Islet precursor cell (in vitro differentiated cells): ENCODE measurements at regions not wholly inside any gene's neighbourhood (a gene's known extent, or its start where the extent isn't known, plus 50 kb on each side); places are given as distances from the start of the nearest gene placed in this dataset.

Experiments
- DNase-seq: peaks from one replicate; pipeline ENCODE4 v3.0.0-alpha.2; 2018

GRCh38 chr12:5200278-5201087 lies 156.8 kb downstream of the KCNA5 start:
- DNase-seq = peak; percentile 92

GRCh38 chr12:5201554-5202218 lies 158.0 kb downstream of the KCNA5 start:
- peak; percentile 82 for DNase-seq

GRCh38 chr12:5203274-5203673 lies 159.6 kb downstream of the KCNA5 start:
- DNase-seq = no peak

DNA sequence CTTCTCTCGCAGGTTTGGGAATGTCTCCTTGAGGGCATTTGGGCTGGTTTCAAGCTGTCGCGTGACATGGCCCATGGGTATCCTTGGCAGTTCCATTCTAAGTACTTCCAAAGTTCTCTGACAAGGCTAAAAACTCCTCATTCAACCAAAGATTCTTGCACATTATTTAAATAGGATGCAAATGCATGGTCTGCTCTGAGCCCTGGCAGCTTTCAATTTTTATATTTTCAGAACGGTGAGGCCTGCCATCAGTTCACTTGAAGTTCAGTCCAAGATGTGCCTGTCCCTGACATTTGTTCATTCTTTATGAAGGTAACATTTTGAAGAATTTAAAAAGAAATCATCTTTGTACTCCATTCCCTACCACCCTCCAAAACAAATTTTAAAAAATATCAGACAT lies 160.0 kb downstream of the KCNA5 start:
- DNase-seq = no peak

DNA sequence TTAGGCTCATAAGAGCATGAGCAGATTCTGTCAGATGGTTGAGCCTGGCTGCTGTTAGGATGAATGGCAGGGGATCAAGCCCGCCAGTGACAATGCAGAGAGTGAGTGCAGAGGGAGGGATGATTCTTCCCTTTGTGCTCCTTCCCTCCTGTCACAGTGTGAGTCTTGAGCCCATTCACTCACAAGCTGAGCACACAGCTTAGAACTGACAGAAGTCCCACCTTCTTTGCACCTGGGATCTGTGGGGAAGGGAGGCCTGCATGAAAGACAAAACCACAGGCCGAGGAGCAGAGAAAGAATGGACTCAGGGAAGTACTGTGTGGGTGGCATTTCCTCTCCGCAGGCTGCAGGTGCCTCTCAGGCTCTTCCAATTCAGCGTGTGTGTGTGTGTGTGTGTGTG lies 160.6 kb downstream of the KCNA5 start:
- DNase-seq = no peak

- no peak for DNase-seq
Observed at GRCh38 chr12:5204831-5205230, 161.2 kb downstream of the KCNA5 start.

- DNase-seq = no peak
Observed at GRCh38 chr12:5206401-5207175, 162.9 kb downstream of the KCNA5 start.

DNA sequence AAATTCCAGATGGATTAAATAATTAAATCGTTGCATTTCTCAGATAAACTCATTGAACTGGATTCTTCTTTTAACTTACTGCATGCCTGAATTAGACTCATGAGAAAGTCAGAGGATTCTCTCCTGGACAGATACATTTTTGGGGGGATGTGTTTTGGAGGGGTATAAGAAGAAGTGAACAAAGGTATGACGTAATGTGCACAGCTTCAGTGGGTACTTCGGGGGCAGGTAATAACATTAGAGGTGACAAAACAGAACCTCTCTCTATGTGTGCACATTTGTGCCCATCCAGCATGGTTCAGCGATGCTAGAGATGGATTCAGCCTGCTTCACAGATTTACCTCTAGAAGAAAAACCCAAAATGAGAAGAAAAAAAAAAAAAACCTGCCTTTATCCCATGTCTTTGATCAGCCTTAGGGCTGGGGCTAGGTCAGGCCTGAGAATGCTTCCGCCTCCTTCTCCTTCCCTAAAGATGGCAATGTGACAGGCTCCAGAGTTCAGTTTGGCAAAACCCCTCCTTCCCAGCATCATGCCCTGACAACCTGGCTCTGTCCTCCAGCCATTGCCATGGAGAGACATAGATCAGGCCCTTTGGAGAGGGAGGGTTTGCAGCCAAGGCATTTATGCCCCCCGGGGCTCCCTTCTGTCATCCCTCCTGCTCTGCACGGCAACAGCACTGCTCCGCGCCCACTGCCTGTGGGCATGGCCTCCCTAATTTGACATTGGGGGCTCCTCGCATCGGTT lies 166.7 kb downstream of the KCNA5 start:
- DNase-seq = no peak

DNA sequence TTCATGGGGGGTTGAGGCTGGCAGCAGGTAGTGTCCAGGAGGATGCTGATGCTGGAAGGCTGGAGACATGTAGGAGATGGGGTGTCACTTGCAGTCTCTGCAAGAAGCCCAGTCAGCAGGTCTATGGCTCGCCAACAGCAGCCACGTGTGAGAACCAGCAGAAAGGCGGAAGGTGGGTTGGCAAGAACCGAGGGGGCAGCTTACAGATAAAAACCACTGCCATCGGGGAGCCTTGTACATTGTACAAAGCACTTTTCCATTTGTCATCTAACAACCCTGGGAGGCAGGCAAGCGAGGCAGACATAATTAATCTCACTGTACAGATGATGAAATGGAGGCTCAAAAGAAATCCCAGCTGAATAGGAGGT lies 167.2 kb downstream of the KCNA5 start:
- DNase-seq = no peak

- no peak for DNase-seq
Observed at GRCh38 chr12:5213336-5213735, 169.7 kb downstream of the KCNA5 start.

DNA sequence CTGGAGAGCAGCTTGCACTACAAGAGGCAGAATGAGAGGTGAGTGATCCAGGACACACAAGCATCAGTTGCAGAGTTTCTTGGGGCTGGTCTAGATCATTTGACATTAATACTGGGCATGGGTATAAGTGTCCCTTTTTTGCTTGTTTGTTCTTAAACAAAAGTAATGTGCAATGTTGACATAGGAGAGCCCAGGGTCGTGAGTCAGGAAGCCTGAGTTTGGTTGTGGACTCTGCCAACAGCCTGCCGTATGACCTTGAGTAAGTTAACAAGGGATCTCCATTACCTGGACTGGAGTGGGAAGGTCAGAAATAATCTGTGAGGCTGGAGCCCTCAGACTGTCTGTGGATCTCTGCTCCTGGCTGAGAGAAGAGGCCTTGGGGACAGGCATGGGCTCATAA lies 170.3 kb downstream of the KCNA5 start:
- no peak for DNase-seq

GRCh38 chr12:5217936-5218335 lies 174.3 kb downstream of the KCNA5 start:
- DNase-seq = no peak

- DNase-seq = no peak
Observed at GRCh38 chr12:5220099-5220498, 176.4 kb downstream of the KCNA5 start.

DNA sequence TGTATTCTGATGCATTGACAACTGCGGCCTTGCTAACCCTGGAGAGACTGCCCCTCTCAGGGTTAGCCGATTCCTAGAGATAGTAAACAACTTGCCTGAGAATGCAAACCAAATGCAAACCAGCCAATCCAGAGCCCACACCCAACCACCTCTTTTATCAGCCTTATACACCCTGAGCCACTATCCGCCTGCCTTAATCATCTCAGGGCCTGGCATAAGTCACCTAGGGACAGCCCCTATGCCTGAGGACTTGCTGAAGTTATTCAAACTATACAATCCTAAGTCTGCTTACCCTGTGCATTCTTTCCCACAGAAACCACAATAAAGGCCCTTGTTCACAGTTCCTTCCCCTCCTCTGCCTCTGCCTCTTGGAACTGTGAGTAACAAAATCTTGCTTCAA lies 177.2 kb downstream of the KCNA5 start:
- peak; percentile 89 for DNase-seq

DNA sequence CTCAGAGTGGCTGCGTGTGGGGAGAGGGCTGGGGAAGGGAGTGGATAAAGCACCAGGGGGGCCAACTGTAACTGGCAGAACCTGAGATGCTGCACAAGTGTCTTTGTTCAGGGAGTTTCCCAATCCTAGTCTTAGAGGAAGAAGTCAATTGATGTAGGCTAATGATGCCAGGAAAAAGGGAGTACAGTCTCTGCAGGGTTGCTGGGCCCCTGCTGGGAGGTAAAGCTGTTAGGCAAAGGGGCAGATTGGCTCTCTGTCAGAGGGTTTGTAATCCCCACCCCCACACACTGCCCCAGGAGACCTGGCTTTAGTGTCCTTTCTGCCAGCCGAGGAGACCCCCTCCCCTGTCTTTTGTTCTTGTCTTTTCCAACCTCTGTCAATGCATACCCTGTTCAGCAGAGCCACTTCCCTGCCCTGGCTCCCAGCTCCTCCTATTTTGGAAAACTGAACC lies 178.4 kb downstream of the KCNA5 start:
- DNase-seq = peak; percentile 69

DNA sequence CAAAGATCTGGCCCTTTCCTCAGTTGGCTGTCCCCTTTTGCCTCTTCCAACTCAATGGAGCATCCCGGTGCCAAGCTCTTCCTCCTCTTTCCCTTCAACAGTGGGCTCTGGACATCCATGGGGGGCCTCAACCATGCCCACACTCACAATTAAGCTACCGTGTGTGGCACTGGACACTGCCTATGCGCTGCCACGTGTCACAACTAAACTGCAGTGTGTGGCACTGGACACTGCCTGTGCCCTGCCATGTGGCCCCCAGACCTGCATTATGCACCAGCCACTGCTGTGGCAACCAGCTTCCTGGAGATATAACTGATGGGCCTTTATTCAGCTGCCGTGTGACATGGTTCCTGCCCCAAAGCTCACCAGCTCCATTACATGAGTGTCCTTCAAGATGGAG lies 179.1 kb downstream of the KCNA5 start:
- DNase-seq = no peak

DNA sequence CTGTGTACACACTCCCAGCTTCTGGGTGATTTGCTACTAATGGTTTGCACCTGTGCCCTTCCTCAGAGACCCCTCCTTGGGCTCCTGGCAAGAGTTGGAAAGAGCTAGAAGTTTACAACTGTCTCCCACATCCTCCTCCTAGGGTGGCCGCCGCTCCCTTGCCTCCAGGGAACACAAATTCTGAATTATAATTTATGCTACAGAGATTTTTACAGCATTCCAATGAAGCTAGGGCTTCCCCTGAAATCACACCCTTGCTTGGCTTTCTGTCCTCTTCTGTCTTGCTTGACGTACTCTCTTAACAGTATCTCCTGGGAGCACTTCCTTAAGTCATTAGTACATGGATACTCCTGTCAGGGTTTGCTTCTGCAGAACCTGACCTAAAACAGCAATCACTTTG lies 180.2 kb downstream of the KCNA5 start:
- DNase-seq = no peak

DNA sequence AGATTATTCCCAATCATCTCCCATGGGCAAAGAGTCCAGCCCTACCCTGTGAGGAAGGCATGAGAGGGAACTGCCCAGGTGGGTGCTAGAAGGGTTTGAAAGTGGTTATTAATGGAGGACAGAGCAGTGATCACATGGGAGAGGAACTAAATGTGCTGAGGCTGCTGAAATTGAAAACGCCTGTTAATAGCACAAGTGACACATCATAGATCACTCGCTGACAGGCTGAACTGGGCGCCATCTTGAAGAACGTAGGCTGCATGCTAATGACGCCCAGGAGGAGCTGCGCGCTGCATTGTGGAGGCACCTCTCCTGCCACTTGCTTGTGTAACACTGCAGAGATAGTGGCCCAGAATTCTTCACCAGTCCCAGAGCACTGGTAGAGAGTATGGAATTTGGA lies 182.9 kb downstream of the KCNA5 start:
- no peak for DNase-seq

- no peak for DNase-seq
Observed at GRCh38 chr12:5227708-5228373, 184.2 kb downstream of the KCNA5 start.

DNA sequence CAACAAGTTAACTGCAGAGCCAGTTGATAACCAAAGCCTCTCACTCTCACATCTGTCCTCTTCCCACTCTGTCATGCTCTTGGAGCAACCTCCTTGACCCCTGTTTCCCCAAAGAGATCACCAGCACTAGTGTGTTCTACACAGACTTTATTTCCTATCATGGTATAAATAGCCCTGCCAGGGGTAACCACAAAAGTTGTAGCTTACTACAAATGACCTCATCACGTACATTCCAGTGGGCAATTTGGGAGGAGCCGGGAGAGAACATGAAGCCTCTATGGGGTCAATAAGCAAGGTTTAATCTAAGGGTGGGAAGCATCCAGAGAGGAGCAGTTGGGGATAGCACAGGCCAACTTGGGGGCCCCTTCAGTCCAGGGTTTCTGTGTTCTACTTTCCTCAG lies 186.5 kb downstream of the KCNA5 start:
- DNase-seq = no peak

DNA sequence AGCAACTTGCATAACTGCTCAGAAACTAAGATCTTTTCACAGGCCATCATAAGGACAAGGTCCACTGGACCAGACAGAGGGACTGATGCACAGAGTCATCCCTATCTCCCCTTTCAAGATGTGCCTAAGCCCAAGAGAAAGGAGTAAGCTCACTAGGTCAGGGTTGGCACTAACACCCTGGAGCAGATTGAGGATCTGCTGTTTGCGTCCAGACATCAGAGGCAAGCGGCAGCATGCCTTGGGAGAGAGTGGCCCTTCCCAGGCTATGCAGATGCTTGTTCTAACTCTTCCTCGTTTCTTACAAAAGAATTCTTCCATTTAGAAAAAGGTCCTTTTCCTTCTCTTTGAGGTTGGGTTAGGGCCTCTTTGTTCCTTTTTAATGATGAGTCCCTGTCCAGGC lies 187.2 kb downstream of the KCNA5 start:
- no peak for DNase-seq

- DNase-seq = no peak
Observed at GRCh38 chr12:5232291-5232690, 188.6 kb downstream of the KCNA5 start.
